HCT116 (cell line): ENCODE measurements at regions not wholly inside any gene's neighbourhood (a gene's known extent, or its start where the extent isn't known, plus 50 kb on each side); places are given as distances from the start of the nearest gene placed in this dataset.

Source experiments
- ATAC-seq: fragments of 200-7000 bp; cut with Tn5 transposase; 2 replicates; pipeline ENCODE4 v1.9.1; 2020; ENCODE audit warnings: mild to moderate bottlenecking, moderate library complexity
- BruUV-seq: library from RNA; stranded (reverse); fragments of 400-500 nt; replicated peaks from 2 replicates; lab custom pipeline; 2021; lab: Mats Ljungman, UMichigan
- CTCF ChIA-PET: fragments of 300-600 bp; sonication (Branson Sonifier 250); formaldehyde crosslinking; loops from one replicate; lab custom pipeline; 2021; ENCODE audit warnings: antibody characterized with exemption; lab: Charles Lee
- POLR2A ChIA-PET: fragments of 300-600, 350-600 bp; sonication (Branson Sonifier 250); formaldehyde crosslinking; loops from one replicate; lab custom pipeline; 2021; ENCODE audit warnings: antibody characterized with exemption; lab: Charles Lee
- RAD21 ChIA-PET, 2 experiments: fragments of 300-600 bp; sonication (Branson Sonifier 250); formaldehyde crosslinking; loops; one replicate each; lab custom pipeline; 2023; ENCODE audit warnings: low total read pairs in 2 of 2; ENCODE audit not compliant: uncharacterized antibody in 2 of 2, unreplicated experiment in 2 of 2, low non-redundant PET in 1 of 2; lab: Charles Lee
- DNase-seq: peaks from one replicate; pipeline ENCODE4 v3.0.0-alpha.2; 2010; ENCODE audit warnings: low read depth, low spot score
- H2AFZ ChIP-seq: fragments of 200-600 bp; shearing (Covaris generic), sonication (generic); 2 replicates; pipeline ENCODE4 v1.6.1; 2017; ENCODE audit warnings: low read depth, mixed run types, mixed read lengths, antibody characterized with exemption, low read length; ENCODE audit not compliant: poor library complexity, severe bottlenecking
- H3K27ac ChIP-seq: 2 replicates; pipeline ENCODE4 v1.5.1; 2012; ENCODE audit warnings: low read depth, low read length
- H3K27me3 ChIP-seq: fragments of 200-600 bp; sonication (generic); 2 replicates; pipeline ENCODE4 v1.6.1; 2016; ENCODE audit warnings: mixed run types, low read length, mixed read lengths; ENCODE audit not compliant: insufficient read depth
- H3K36me3 ChIP-seq, 2 experiments: fragments of 200-500 bp in 1 of 2; fragments of 200-600 bp in 1 of 2; sonication (Bioruptor generic) in 1 of 2; sonication (generic) in 1 of 2; 2 replicates each; pipeline versions ENCODE4 v1.5.1 to v1.6.1; 2014 to 2016; ENCODE audit warnings: low read length in 2 of 2, inconsistent platforms in 1 of 2, mixed read lengths in 1 of 2, mixed run types in 1 of 2; ENCODE audit not compliant: insufficient read depth in 2 of 2, control insufficient read depth in 1 of 2
- H3K4me1 ChIP-seq, 2 experiments: fragments of 200-600 bp in 1 of 2; sonication (generic) in 1 of 2; 2 replicates each; pipeline versions ENCODE4 v1.5.1 to v1.6.1; 2012 to 2017; ENCODE audit warnings: low read length in 2 of 2, inconsistent platforms in 1 of 2, mild to moderate bottlenecking in 1 of 2, mixed read lengths in 1 of 2, mixed run types in 1 of 2, moderate library complexity in 1 of 2; ENCODE audit not compliant: insufficient read depth in 2 of 2, control insufficient read depth in 1 of 2
- H3K4me2 ChIP-seq: fragments of 200-600 bp; sonication (generic); 2 replicates; pipeline ENCODE4 v1.6.1; 2017; ENCODE audit warnings: mixed run types, low read length, mixed read lengths
- H3K4me3 ChIP-seq, 2 experiments: fragments of 200-600 bp in 1 of 2; sonication (generic) in 1 of 2; replicated peaks in 1 of 2; 2 replicates each; pipeline ENCODE4 v1.5.1; 2011 to 2016; ENCODE audit warnings: low read length in 2 of 2, control low read depth in 1 of 2, low read depth in 1 of 2, mild to moderate bottlenecking in 1 of 2, mixed read lengths in 1 of 2, mixed run types in 1 of 2
- H3K79me2 ChIP-seq: fragments of 200-600 bp; sonication (generic); 2 replicates; pipeline ENCODE4 v1.6.1; 2017; ENCODE audit warnings: mild to moderate bottlenecking, mixed run types, low read length, moderate library complexity, mixed read lengths; ENCODE audit not compliant: insufficient read depth
- H3K9ac ChIP-seq: fragments of 200-600 bp; sonication (generic); 2 replicates; pipeline ENCODE4 v1.6.1; 2016; ENCODE audit warnings: low read length, mixed read lengths
- H3K9me2 ChIP-seq: fragments of 200-600 bp; sonication (generic), shearing (Covaris generic); 2 replicates; pipeline ENCODE4 v1.6.1; 2017; ENCODE audit warnings: mixed run types, mild to moderate bottlenecking, moderate library complexity; ENCODE audit not compliant: insufficient read depth
- H3K9me3 ChIP-seq, 2 experiments: fragments of 200-500 bp in 1 of 2; fragments of 200-600 bp in 1 of 2; sonication (Bioruptor generic) in 1 of 2; sonication (generic) in 1 of 2; 2 replicates each; pipeline ENCODE4 v1.6.1; 2014 to 2017; ENCODE audit warnings: low read length in 2 of 2, mixed read lengths in 2 of 2, inconsistent platforms in 1 of 2, low read depth in 1 of 2, mild to moderate bottlenecking in 1 of 2, mixed run types in 1 of 2, moderate library complexity in 1 of 2; ENCODE audit not compliant: control insufficient read depth in 1 of 2, insufficient read depth in 1 of 2
- H4K20me1 ChIP-seq: fragments of 200-600 bp; sonication (generic), shearing (Covaris generic); 2 replicates; pipeline ENCODE4 v1.6.1; 2017; ENCODE audit warnings: mixed run types, mild to moderate bottlenecking, moderate library complexity; ENCODE audit not compliant: insufficient read depth
- CBX3 ChIP-seq: IDR thresholded peaks from 2 replicates; pipeline ENCODE4 v1.6.1; 2012; ENCODE audit warnings: low read depth
- EZH2 ChIP-seq: fragments of 200-600 bp; sonication (generic); IDR thresholded peaks from 2 replicates; pipeline ENCODE4 v1.6.1; 2017; ENCODE audit warnings: antibody characterized with exemption, mixed run types
- FOSL1 ChIP-seq: IDR thresholded peaks from 2 replicates; pipeline ENCODE4 v1.6.1; 2012; ENCODE audit warnings: low read depth
- JUND ChIP-seq: IDR thresholded peaks from 2 replicates; pipeline ENCODE4 v1.6.1; 2012
- RAD21 ChIP-seq: IDR thresholded peaks from 2 replicates; pipeline ENCODE4 v1.6.1; 2012; ENCODE audit warnings: low read depth, mild to moderate bottlenecking
- SRF ChIP-seq: IDR thresholded peaks from 2 replicates; pipeline ENCODE4 v1.6.1; 2012; ENCODE audit warnings: low read depth
- TCF7L2 ChIP-seq: IDR thresholded peaks from 2 replicates; pipeline ENCODE4 v1.7.0; 2011; ENCODE audit warnings: borderline replicate concordance, inconsistent platforms; ENCODE audit not compliant: insufficient read depth, insufficient read length; ENCODE audit errors: extremely low read depth
- intact Hi-C: fragments of 100-400 bp; cut with micrococcal nuclease; formaldehyde crosslinking; loops from 2 replicates; pipeline ENCODE4 v1.10.0; 2022
- TF ChIP-seq, protein P1 (sequence below): IDR thresholded peaks from 2 replicates; pipeline ENCODE4 v1.6.1; 2012; ENCODE audit warnings: low read depth
- TF ChIP-seq, protein P2 (sequence below), 3 experiments: fragments of 200-600 bp in 1 of 3; sonication (generic) in 1 of 3; IDR thresholded peaks in 2 of 3; conservative IDR thresholded peaks in 1 of 3; 2 replicates each; pipeline ENCODE4 v1.5.1; 2012 to 2017; ENCODE audit warnings: low read depth in 2 of 3, low read length in 2 of 3, antibody characterized with exemption in 1 of 3, borderline replicate concordance in 1 of 3, control low read depth in 1 of 3, mild to moderate bottlenecking in 1 of 3, mixed read lengths in 1 of 3, mixed run types in 1 of 3, moderate library complexity in 1 of 3; ENCODE audit not compliant: insufficient read depth in 1 of 3
- TF ChIP-seq, protein P3 (sequence below): IDR thresholded peaks from 2 replicates; pipeline ENCODE4 v1.6.1; 2012
- TF ChIP-seq, protein P4 (sequence below): IDR thresholded peaks from 2 replicates; pipeline ENCODE4 v1.6.1; 2012

DNA sequence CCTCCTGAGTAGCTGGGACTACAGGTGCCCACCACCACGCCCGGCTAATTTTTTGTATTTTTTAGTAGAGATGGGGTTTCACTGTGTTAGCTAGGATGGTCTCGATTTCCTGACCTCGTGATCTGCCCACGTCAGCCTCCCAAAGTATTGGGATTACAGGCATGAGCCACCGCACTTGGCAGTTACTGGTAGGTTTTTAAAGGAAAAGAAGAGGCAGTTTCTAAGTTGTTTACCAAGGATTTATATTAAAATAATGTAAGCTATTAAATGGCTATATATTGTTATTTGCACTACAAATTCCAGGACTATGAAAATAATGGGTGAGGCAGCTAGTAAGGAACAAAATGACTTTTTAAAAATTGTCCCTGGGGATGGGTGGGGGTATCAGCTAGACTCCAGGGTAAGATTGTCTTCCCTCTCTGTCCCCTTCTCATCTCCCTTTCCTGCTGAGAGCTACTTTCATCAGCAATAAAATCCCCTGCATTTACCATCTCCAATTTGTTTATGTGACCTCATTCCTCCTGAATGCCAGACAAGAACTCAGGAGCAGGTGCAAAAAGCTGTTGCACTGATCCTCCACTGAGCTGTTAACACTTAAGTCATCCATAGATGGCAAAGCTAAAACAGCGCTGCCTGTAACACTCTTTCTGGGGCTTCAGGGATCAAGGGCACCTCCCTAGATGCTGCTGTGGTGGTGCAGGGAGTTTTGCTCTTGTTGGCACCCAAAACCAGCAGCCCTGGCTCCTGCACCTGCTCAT is 165.2 kb downstream of the ZPLD1 start (continued):
- TF ChIP-seq, protein P1, sequence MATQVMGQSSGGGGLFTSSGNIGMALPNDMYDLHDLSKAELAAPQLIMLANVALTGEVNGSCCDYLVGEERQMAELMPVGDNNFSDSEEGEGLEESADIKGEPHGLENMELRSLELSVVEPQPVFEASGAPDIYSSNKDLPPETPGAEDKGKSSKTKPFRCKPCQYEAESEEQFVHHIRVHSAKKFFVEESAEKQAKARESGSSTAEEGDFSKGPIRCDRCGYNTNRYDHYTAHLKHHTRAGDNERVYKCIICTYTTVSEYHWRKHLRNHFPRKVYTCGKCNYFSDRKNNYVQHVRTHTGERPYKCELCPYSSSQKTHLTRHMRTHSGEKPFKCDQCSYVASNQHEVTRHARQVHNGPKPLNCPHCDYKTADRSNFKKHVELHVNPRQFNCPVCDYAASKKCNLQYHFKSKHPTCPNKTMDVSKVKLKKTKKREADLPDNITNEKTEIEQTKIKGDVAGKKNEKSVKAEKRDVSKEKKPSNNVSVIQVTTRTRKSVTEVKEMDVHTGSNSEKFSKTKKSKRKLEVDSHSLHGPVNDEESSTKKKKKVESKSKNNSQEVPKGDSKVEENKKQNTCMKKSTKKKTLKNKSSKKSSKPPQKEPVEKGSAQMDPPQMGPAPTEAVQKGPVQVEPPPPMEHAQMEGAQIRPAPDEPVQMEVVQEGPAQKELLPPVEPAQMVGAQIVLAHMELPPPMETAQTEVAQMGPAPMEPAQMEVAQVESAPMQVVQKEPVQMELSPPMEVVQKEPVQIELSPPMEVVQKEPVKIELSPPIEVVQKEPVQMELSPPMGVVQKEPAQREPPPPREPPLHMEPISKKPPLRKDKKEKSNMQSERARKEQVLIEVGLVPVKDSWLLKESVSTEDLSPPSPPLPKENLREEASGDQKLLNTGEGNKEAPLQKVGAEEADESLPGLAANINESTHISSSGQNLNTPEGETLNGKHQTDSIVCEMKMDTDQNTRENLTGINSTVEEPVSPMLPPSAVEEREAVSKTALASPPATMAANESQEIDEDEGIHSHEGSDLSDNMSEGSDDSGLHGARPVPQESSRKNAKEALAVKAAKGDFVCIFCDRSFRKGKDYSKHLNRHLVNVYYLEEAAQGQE = no peak
- TF ChIP-seq, protein P2, sequence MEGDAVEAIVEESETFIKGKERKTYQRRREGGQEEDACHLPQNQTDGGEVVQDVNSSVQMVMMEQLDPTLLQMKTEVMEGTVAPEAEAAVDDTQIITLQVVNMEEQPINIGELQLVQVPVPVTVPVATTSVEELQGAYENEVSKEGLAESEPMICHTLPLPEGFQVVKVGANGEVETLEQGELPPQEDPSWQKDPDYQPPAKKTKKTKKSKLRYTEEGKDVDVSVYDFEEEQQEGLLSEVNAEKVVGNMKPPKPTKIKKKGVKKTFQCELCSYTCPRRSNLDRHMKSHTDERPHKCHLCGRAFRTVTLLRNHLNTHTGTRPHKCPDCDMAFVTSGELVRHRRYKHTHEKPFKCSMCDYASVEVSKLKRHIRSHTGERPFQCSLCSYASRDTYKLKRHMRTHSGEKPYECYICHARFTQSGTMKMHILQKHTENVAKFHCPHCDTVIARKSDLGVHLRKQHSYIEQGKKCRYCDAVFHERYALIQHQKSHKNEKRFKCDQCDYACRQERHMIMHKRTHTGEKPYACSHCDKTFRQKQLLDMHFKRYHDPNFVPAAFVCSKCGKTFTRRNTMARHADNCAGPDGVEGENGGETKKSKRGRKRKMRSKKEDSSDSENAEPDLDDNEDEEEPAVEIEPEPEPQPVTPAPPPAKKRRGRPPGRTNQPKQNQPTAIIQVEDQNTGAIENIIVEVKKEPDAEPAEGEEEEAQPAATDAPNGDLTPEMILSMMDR (IDR thresholded peaks at IDR 0.05 in 2 of 3, conservative IDR thresholded peaks at IDR 0.05 in 1 of 3; ENCODE audit: borderline replicate concordance in 1 of 3, insufficient read depth in 1 of 3, low read depth in 2 of 3, low read length in 2 of 3) = no peak
- TF ChIP-seq SRF (no peak), CBX3 (no peak)

DNA sequence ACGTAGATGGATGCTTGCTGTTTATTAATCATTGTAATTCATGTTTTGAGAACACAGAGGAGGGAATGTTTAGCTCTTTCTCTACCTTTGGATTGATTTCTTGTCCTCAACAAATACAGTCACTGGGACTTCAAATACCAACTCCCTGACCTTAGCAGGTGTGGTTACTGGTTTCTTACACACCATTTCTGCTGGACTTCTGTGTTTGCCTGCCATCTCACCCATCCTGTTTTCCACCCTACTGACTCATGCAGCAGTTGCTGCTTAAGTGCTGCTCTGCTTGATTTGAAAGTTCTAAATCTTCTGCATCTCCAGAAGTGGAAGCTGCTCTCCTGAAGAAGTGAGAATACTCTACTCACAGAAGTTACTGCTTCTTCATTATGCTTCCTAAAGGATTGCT is 170.3 kb downstream of the ZPLD1 start:
- intact Hi-C loops = no loop called here
- H3K27ac ChIP-seq = no peak overlapping the region
- H3K4me1 ChIP-seq = no peaks in the 10 kb centered on the region
- H3K27me3 ChIP-seq = no peaks in the 10 kb centered on the region
- no peaks in the 10 kb centered on the region for H3K9me3 ChIP-seq
- ATAC-seq = no peak
- no peak overlapping the region for H3K9ac ChIP-seq
- POLR2A ChIA-PET = no interaction called here
- H4K20me1 ChIP-seq = no peaks in the 10 kb centered on the region
- H2AFZ ChIP-seq = no peak overlapping the region
- no peaks in the 10 kb centered on the region for H3K9me2 ChIP-seq
- no peaks in the 10 kb centered on the region for H3K79me2 ChIP-seq
- no peak overlapping the region for H3K4me3 ChIP-seq
- CTCF ChIA-PET = no interaction called here
- RAD21 ChIA-PET = no interaction called here
- H3K4me2 ChIP-seq = no peak overlapping the region
- BruUV-seq = no TSS peak
- DNase-seq = no peak
- no peaks in the 10 kb centered on the region for H3K36me3 ChIP-seq
- TF ChIP-seq JUND = no peak
- TF ChIP-seq, protein P2 (IDR thresholded peaks at IDR 0.05 in 2 of 3, conservative IDR thresholded peaks at IDR 0.05 in 1 of 3; ENCODE audit: borderline replicate concordance in 1 of 3, insufficient read depth in 1 of 3, low read depth in 2 of 3, low read length in 2 of 3) = no peak
- TF ChIP-seq, protein P3, sequence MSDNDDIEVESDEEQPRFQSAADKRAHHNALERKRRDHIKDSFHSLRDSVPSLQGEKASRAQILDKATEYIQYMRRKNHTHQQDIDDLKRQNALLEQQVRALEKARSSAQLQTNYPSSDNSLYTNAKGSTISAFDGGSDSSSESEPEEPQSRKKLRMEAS = no peak
- TF ChIP-seq FOSL1 = no peak
- TF ChIP-seq, protein P1 = no peak
- TF ChIP-seq RAD21 = no peak
- TF ChIP-seq EZH2 = no peak
- TF ChIP-seq, protein P4, sequence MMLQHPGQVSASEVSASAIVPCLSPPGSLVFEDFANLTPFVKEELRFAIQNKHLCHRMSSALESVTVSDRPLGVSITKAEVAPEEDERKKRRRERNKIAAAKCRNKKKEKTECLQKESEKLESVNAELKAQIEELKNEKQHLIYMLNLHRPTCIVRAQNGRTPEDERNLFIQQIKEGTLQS = no peak
- no peak for TF ChIP-seq TCF7L2
